ENCODE measurements at regions not wholly inside any gene's neighbourhood (a gene's known extent, or its start where the extent isn't known, plus 50 kb on each side); places are given as distances from the start of the nearest gene placed in this dataset.
"Not testable (repeated sequence)": the region's sequence is repeated elsewhere in the genome, so short reads cannot be mapped to it uniquely, and the experiment has no call there.

- H3K4me1 Mint-ChIP-seq, H3K9me3 Mint-ChIP-seq, DNase-seq, ATAC-seq, H3K27ac Mint-ChIP-seq, H3K4me3 Mint-ChIP-seq: not testable (repeated sequence)
- H3K27me3 Mint-ChIP-seq: peaks cover 22% of the 10 kb centered on the region
These were observed 107.2 kb upstream of the ZNF469 start for GRCh38 chr16:88275336-88276122.

- not testable (repeated sequence) for H3K9me3 Mint-ChIP-seq, H3K4me1 Mint-ChIP-seq, DNase-seq, ATAC-seq, H3K4me3 Mint-ChIP-seq, H3K27ac Mint-ChIP-seq
- H3K27me3 Mint-ChIP-seq: peaks cover 15% of the 10 kb centered on the region
These were observed 106.6 kb upstream of the ZNF469 start for GRCh38 chr16:88276123-88276588.

GRCh38 chr16:88276591-88276990 is 106.2 kb upstream of the ZNF469 start:
- Mint-ChIP-seq H3K27me3 (peaks cover 11% of the 10 kb centered on the region), H3K9me3 (peaks cover 0 to 7% of the 10 kb centered on the region in 2 donors), H3K4me3 (no peak overlapping the region), H3K27ac (no peak overlapping the region), H3K4me1 (no peaks in the 10 kb centered on the region)
- DNase-seq (no peak), ATAC-seq (no peak)

- DNase-seq (no peak), ATAC-seq (no peak)
- Mint-ChIP-seq H3K27me3 (no peaks in the 10 kb centered on the region), H3K27ac (no peak overlapping the region), H3K4me1 (no peaks in the 10 kb centered on the region), H3K4me3 (no peak overlapping the region), H3K9me3 (no peaks in the 10 kb centered on the region)
These were observed 102.8 kb upstream of the ZNF469 start for GRCh38 chr16:88279998-88280397.

- DNase-seq (no peak), ATAC-seq (no peak)
- Mint-ChIP-seq H3K27me3 (no peaks in the 10 kb centered on the region), H3K4me3 (no peak overlapping the region), H3K9me3 (no peaks in the 10 kb centered on the region), H3K4me1 (no peaks in the 10 kb centered on the region), H3K27ac (no peak overlapping the region)
These were observed 100.7 kb upstream of the ZNF469 start for GRCh38 chr16:88281858-88282563.

GRCh38 chr16:88282564-88283395 is 100.0 kb upstream of the ZNF469 start:
- no peak overlapping the region for H3K27ac Mint-ChIP-seq
- ATAC-seq (no peak), DNase-seq (no peak)
- no peaks in the 10 kb centered on the region for H3K4me1 Mint-ChIP-seq
- H3K9me3 Mint-ChIP-seq: no peaks in the 10 kb centered on the region
- H3K27me3 Mint-ChIP-seq: no peaks in the 10 kb centered on the region
- no peak overlapping the region for H3K4me3 Mint-ChIP-seq

GRCh38 chr16:88283596-88283995 is 99.2 kb upstream of the ZNF469 start:
- Mint-ChIP-seq H3K4me1 (no peaks in the 10 kb centered on the region), H3K27me3 (no peaks in the 10 kb centered on the region), H3K27ac (no peak overlapping the region), H3K4me3 (no peak overlapping the region), H3K9me3 (no peaks in the 10 kb centered on the region)
- ATAC-seq (no peak), DNase-seq (no peak)

- H3K27ac Mint-ChIP-seq: no peak overlapping the region
- DNase-seq (no peak), ATAC-seq (no peak)
- no peak overlapping the region for H3K4me3 Mint-ChIP-seq
- H3K9me3 Mint-ChIP-seq: no peaks in the 10 kb centered on the region
- no peaks in the 10 kb centered on the region for H3K27me3 Mint-ChIP-seq
- H3K4me1 Mint-ChIP-seq: no peaks in the 10 kb centered on the region
These were observed 98.7 kb upstream of the ZNF469 start for GRCh38 chr16:88284101-88284500.

- Mint-ChIP-seq H3K4me3 (no peak overlapping the region), H3K9me3 (no peaks in the 10 kb centered on the region), H3K27ac (no peak overlapping the region), H3K4me1 (no peaks in the 10 kb centered on the region), H3K27me3 (no peaks in the 10 kb centered on the region)
- no peak for DNase-seq
- no peak for ATAC-seq
These were observed 97.9 kb upstream of the ZNF469 start for GRCh38 chr16:88284626-88285513.

- ATAC-seq (no peak), DNase-seq (no peak)
- H3K9me3 Mint-ChIP-seq: no peaks in the 10 kb centered on the region
- H3K27ac Mint-ChIP-seq: no peak overlapping the region
- H3K4me1 Mint-ChIP-seq: no peaks in the 10 kb centered on the region
- no peaks in the 10 kb centered on the region for H3K27me3 Mint-ChIP-seq
- H3K4me3 Mint-ChIP-seq: no peak overlapping the region
These were observed 97.3 kb upstream of the ZNF469 start for GRCh38 chr16:88285514-88285822.

- Mint-ChIP-seq H3K27ac (no peak overlapping the region), H3K27me3 (no peaks in the 10 kb centered on the region), H3K4me3 (no peak overlapping the region), H3K9me3 (no peaks in the 10 kb centered on the region), H3K4me1 (no peaks in the 10 kb centered on the region)
- ATAC-seq (no peak), DNase-seq (no peak)
These were observed 96.3 kb upstream of the ZNF469 start for GRCh38 chr16:88286301-88286923.

GRCh38 chr16:88287219-88287618 is 95.5 kb upstream of the ZNF469 start:
- H3K4me3 Mint-ChIP-seq: no peak overlapping the region
- H3K27me3 Mint-ChIP-seq: no peaks in the 10 kb centered on the region
- H3K9me3 Mint-ChIP-seq: no peaks in the 10 kb centered on the region
- no peak for DNase-seq
- no peaks in the 10 kb centered on the region for H3K4me1 Mint-ChIP-seq
- ATAC-seq: no peak
- no peak overlapping the region for H3K27ac Mint-ChIP-seq

- H3K9me3 Mint-ChIP-seq: no peaks in the 10 kb centered on the region
- no peak for ATAC-seq
These were observed 94.5 kb upstream of the ZNF469 start for GRCh38 chr16:88288303-88288702.

GRCh38 chr16:88289001-88289400 is 93.8 kb upstream of the ZNF469 start:
- Mint-ChIP-seq H3K4me3 (no peak overlapping the region), H3K4me1 (no peaks in the 10 kb centered on the region), H3K27me3 (no peaks in the 10 kb centered on the region), H3K27ac (no peak overlapping the region), H3K9me3 (no peaks in the 10 kb centered on the region)
- DNase-seq (no peak), ATAC-seq (no peak)

More at GRCh38 chr16:88288303-88288702, 94.5 kb upstream of the ZNF469 start:
- Mint-ChIP-seq H3K27ac (no peak overlapping the region), H3K4me1 (no peaks in the 10 kb centered on the region), H3K27me3 (no peaks in the 10 kb centered on the region), H3K4me3 (no peak overlapping the region)
- DNase-seq: no peak

GRCh38 chr16:88289561-88289960 is 93.2 kb upstream of the ZNF469 start:
- H3K27ac Mint-ChIP-seq: no peak overlapping the region
- no peak for DNase-seq
- H3K9me3 Mint-ChIP-seq: no peaks in the 10 kb centered on the region
- no peak overlapping the region for H3K4me3 Mint-ChIP-seq
- H3K27me3 Mint-ChIP-seq: no peaks in the 10 kb centered on the region
- ATAC-seq: no peak
- H3K4me1 Mint-ChIP-seq: no peaks in the 10 kb centered on the region

All from stimulated activated naive CD8-positive, alpha-beta T cell treated with anti-CD3 and anti-CD28 coated beads, Interleukin-15, amount 100 ng/mL, for 72 hours (primary cell).